Thyroid gland (tissue), 4 donors: ENCODE measurements at regions not wholly inside any gene's neighbourhood (a gene's known extent, or its start where the extent isn't known, plus 50 kb on each side); places are given as distances from the start of the nearest gene placed in this dataset.

ENCODE experiments used
- CTCF ChIP-seq, 6 experiments: fragments of 200-600 bp in 3 of 6; fragments of 450-650 bp in 3 of 6; sonication (generic) in 3 of 6; IDR thresholded peaks; one replicate each; pipeline ENCODE4 v1.5.1; 2016 to 2019; ENCODE audit warnings: antibody characterized with exemption in 6 of 6, mild to moderate bottlenecking in 2 of 6, inconsistent platforms in 1 of 6, moderate library complexity in 1 of 6
- POLR2A ChIP-seq, 2 donors: fragments of 450-650 bp; IDR thresholded peaks; one replicate each; pipeline ENCODE4 v1.6.1; 2017; ENCODE audit warnings: antibody characterized with exemption in 2 of 2, mild to moderate bottlenecking in 2 of 2, moderate library complexity in 1 of 2

GRCh38 chr1:37420456-37420855 is 53.9 kb upstream of the ZC3H12A start:
- TF ChIP-seq CTCF (IDR thresholded peaks at IDR 0.05), result no peak
- no peak for TF ChIP-seq POLR2A (IDR thresholded peaks at IDR 0.05)
